HG03558 (cell line): ENCODE measurements at regions not wholly inside any gene's neighbourhood (a gene's known extent, or its start where the extent isn't known, plus 50 kb on each side); places are given as distances from the start of the nearest gene placed in this dataset.
"Not testable (repeated sequence)": the region's sequence is repeated elsewhere in the genome, so short reads cannot be mapped to it uniquely, and the experiment has no call there.

Experiments used
- ATAC-seq: cut with Tn5 transposase; IDR thresholded peaks from one replicate; pipeline ENCODE4 v1.9.1; 2021; ENCODE audit warnings: moderate number of reproducible peaks; ENCODE audit not compliant: unreplicated experiment; ENCODE audit errors: extremely low read depth

DNA sequence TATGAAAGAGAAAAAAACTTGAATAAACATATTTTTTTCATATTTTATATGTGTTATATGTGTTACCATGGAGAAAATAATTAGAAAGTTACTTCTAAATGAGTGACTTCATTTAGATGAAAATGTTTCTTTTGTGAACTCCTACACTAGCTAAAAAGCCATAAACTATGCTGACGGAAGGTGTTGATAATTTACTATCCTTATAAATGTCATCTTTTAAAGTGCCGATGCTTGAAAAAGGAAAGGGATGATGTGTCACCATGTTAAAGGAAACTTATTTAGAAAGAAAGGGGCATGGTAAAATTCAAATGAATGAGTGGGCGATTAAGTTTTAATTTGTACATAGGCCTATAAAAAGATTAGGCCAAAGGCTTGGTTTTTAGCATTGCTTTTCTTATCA, 133.8 kb downstream of the SPRY1 start:
- ATAC-seq, result no peak

DNA sequence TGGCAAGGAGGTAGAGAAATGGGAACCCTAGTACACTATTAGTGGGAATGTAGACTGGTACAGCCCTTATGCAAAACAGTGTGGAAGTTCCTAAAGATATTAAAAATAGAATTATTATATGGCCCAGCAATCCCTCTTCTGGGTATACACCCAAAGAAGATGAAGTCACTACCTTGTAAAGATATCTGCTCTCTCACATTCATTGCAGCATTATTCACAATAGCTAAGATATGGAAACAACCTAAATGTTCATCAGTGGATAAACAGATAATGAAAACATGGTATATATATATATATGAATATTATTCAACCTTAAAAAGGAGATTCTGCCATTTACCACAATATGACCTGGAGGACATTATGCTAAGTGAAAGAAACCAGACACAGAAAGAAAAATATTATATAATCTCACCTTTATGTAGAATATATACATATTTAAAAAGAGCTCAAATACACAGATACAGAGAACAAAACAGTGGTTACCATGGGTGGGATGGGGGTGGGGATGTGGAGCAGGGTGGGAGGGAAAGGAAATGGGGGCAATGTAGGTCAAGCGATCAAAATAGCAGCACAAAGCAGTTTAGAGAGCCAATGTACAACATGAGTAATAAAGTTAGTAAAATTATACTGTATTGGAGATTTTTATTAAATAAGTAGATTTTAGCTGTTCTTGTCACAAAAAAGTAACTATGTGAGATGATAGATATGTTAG, 138.6 kb downstream of the SPRY1 start:
- ATAC-seq, result no peak

DNA sequence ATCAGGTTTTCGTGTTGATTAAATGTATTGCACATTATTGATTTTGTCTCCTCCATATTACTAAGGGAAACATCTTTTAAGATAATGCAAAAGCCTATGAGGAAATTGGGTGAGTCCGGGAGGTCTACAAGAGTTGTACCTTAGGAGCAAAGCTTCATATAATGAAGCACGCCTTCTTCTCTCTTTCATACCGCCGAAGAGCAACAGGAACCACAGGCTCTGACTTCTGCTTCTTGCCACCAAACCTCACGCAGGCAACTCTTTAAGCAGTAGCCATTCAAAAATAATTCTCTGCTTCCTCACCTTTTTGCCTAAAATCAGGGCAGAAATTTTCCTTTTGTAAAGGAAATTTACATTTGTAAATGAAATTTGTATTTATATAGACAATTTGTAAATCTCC, 139.6 kb downstream of the SPRY1 start:
- ATAC-seq, result no peak

DNA sequence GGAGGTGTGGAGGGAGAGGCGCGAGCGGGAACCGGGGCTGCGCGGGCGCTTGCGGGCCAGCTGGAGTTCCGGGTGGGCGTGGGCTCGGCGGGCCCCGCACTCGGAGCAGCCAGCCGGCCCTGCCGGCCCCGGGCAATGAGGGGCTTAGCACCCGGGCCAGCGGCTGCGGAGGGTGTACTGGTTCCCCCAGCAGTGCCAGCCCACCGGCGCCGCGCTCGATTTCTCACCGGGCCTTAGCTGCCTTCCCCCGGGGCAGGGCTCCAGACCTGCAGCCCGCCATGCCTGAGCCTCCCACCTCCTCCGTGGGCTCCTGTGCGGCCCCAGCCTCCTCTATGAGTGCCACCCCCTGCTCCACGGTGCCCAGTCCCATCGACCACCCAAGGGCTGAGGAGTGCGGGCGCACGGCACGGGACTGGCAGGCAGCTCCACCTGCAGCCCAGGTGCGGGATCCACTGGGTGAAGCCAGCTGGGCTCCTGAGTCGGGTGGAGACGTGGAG, 141.4 kb downstream of the SPRY1 start:
- not testable (repeated sequence) for ATAC-seq

DNA sequence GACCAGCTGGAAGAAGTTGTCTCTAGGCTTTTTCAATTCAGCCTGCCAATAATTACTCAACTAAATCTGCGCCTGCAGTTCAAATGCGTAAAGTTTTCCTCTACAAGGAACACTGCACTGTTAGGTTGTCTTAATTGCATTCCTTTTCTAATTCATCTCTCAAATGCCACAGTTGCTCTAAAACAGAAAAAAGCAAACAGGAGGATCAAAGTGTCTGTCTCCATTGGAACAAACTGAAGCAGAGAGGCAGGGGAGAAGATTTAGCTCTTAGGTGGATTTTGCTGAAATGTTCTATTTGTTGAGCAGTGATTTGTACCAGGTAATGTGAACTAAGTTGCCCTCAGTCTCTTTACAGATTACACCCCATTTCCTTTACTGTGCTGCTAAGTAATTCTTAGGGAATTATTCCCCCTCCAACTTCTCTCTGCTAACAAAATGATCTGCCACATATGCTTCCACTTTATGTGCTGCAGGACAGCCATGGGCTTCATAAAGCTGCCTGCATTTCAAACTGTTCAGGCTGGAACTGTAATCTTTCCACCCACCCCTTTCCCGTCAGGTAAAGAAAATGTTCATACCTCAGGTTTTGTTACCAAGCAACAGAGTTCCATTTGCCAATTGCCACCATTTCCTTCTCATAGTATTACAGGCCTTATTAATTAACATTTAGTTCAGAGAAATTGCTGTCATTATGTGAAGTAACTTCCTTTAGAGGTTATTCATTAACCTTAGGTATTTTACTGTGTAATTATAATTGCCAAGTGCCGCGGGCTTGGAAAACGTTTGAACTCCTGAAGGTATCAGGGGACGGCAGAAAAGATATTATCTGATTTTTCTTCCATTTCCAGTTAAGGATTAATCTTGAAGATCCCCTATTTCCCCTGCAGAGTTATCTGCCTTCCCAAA, 149.3 kb downstream of the SPRY1 start:
- no peak for ATAC-seq

DNA sequence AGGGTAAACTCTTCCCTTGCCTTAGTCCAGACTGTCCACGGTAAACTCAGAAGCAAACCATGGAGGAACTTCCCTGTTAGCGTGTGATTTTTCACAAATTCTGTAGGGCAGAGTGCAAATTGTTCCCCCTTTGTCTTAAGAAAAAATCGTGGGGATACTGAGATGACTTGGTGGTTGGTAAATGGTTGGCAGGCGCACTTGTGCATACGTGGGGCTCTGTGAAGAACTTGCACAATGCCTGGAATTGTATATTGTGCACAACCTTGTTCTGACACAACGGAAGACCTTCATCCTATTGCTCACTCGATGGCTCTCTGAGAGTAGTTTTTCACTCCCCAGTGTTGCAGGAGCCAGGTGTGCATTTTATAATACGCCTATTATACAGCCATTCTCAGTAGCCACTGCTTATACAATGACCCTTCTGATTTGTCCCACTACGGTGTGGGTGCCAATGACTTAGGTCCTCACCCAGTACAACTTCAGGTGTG, 150.0 kb downstream of the SPRY1 start:
- no peak for ATAC-seq

DNA sequence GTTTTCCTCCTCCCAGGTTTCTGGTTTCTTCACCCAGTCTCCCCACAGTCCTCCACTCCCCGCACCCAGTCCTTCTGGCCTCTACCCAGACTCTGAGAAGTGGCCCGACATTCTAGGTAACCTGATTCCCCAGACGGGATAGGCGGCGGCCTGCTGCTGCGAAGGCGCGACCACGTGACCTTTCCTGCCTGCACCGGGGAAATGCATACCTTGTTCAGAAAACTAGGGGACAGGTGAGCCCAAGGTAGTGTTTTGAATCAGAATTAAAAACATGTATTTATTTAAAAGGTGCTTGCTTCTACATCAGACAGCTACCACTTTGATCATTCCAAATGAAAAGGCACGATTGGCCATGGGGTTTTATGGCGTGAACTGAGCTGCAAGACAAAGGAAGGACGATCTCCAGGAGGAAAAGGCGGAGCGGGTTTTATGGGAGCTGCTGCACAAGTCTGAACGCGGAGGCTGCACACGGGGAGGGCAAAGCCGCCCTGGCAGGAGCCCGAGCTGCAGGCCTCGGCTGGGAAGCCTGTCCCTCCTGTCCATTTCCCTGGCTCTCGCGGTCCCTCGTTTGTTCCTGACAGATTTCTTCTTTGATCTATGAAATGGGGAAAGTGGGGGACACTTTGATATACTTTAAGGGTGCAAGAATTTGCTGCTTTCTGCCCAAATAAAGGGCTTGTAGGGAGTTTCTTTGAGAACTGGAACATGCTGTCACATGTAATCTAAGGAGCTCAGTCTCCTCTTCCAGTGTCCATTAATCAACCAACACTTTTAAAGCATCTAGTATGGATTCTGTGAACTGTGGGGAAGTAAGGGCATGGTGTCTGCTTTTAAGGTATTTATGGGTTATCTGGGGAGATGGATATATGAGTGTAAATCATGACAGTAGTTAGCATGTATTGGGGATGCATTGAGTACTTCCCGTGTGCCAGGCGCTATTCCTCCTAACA, 150.9 kb downstream of the SPRY1 start:
- no peak for ATAC-seq

DNA sequence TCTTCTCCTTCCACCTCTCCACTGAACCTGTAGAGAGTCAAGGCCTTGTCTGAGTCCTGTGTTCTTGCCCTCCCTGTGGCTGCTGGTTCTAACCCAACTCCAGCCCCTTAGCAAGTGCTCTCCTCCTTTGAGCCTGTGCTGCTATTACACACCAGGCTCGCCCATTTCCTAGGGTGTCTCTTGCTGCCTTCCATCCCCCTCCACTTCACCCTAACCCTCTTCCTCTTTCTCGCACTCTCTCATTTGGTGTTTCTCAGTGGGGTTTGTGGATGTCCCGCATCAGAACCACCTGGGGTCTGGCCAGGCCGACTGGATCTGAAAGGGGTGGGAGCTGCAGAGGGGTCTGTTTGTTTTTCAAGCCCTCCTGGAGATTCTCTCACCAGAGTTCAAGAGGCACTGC, 156.7 kb downstream of the SPRY1 start:
- no peak for ATAC-seq

DNA sequence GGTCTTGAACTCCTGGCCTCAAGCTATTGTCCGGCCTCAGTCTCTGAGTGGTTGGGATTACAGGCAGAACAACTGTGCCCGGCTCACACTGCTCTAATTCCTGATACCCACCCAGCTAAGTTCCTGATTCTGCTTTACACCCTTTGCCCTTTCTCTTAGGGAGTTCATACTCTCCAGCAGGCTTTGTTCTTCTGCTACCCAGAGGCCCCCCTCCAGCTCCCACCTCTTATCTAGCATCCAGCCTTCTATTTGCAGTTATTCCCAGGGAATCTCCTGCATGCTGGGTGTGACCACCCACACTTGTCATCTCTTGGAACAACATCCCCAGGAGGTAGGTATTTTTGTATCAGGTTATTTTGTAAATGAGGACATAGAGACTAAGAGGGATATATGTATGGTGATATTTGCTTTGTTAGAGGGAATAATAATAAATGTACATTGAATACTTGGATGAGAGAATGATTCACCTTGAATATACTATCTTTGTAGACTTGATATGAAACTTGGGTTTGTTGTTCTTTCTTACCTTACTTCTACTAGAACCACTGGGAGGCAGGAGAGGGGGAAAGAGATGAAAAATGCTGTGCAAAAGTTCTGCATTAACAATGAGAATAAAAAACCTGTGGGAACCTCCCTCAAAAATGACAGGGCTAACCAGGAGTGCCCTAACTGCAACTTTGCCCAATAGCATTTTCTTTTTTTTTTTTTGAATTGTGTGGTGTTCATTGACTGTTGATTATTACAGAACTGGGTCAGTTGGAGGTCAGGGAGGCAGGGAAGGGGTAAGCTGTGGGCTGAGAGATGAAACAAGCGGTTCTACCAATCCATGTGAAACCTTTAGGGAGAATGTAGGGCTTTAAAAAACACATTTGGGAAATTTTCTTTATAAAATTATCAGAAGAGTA, 157.4 kb downstream of the SPRY1 start:
- ATAC-seq, result no peak

DNA sequence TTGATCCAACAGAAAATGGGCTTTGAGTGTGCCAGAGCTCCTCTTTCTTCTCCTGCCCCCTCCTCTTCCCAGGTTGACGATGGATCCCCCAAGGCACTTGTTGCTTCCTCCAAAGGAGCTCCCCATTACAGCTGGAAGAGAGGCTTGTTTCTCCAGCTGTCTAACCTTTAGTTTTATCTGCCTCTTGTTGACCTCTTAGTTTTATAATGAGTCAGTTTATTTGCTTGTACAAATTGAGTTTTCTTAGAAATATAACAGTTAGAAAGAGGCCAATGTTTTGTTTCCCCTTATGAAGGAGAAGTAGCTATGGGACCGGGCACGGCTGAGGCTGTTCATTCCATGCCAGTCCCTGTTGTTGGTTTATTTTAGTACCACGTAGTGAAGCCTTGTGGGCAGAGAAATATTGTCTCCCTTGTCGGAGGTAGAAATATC, 158.2 kb downstream of the SPRY1 start:
- no peak for ATAC-seq

DNA sequence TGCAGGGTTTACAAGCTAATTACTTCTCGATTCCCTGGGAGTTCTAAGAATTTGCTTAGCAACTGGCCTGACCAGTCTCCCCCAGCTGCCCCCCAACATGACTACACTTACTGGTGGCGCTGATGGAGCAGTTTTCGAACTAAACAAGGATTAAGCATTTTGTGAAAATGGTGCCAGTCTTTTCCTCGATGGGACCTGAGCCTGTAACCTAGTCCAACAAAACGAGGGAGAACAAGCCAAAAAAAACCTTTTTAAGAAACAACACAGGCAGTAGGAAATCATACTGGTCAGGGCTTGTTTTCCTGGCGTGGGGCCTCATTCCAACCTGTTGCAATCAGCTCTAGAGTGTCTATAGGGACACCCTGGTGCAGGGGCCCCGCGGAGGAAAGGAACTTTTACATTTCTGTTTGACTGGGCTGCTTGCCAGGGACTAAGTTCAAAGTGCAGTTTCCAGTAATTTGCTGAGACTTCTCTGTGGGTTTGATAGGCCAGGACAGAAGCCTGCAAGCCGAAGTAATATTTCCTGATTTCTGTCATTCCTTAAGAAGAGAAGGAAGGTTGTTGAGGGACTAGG, 158.7 kb downstream of the SPRY1 start:
- no peak for ATAC-seq

DNA sequence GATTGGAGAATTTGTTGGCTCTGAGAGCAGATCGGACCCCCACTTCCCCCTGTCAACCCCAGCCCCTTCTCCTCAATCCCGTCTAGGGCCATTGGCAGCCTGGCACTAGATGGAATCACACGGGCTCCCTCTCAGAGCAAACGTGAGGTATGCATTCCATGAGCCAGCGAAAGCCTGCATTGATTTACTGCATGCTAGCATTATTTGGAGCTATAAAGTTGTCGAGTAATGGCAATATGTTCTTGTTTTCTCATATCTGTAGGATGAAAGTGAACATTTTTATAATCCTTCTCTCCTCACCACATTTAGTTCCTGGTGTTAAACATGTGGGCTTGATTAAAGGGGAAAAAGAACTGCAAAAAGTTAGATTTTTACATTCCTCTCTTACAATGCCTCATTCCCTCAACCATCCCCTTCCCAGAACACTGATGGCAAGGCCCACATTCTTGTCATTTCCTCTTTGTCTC, 159.2 kb downstream of the SPRY1 start:
- ATAC-seq, result no peak

DNA sequence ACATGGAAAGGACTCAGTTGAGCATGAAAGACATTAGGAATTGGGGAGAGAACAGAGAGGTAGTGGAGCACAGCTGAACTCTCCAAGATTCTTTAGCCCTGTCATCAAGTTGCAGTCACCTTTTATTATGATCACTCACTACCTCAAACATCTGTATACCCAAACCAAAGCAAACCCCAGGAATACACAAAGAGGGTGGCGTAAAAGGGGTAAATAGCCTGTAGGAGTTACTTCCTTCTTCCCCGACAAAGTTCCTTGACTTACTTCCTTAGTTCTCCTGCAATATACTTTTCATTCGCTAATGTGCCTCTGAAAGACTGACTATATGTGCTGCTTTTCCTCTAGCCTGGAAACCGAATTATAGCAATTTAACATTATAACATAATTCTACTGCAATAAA, 159.9 kb downstream of the SPRY1 start:
- ATAC-seq, result no peak

DNA sequence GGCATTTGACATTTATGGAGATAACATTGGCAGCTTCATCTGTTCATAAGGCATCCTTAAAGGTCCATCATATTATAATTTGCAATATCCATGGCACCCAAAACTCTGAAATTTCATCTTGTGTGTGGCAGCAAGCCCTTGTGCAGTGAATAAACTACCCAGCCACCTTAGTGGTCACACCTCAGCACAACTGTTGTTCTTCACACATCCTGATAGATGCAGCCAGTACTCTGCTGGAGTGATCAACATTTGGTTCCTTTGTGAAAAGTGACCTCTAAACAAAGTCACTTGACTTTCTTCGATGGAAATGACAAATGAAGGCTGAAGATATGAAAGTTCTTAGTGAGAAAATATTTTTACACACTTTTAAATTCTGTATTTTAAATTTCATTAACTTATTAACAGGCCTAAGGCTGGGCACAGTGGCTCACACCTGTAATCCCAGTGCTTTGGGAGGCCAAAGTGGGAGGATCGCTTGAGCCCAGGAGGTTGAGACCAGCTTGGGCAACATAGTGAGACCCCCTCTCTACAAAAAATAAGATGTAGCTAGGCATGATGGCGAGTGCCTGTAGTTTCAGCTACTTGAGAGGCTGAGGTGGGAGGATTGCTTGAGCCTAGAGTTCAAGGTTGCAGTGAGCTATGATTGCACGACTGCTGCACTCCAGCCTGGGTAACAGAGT, 161.4 kb downstream of the SPRY1 start:
- no peak for ATAC-seq

DNA sequence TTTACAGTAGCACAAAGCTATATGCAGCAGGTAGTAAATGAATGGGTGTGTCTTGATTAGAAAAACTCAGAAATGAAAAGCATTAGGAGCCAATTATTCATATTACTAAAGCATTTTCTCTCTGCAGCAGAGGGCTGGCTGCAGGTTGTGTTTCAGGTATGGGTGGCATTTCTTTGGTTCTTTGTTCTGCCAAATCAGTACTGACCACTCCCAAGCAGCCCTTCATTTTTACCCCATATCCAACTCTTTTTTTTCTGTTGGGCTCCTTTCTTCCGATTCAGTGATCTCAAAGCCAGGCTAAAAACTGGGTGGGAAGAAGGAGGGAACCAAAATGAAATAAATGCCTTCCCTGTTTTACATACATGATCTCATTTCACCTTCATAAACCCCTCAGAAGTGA, 162.3 kb downstream of the SPRY1 start:
- ATAC-seq, result no peak

DNA sequence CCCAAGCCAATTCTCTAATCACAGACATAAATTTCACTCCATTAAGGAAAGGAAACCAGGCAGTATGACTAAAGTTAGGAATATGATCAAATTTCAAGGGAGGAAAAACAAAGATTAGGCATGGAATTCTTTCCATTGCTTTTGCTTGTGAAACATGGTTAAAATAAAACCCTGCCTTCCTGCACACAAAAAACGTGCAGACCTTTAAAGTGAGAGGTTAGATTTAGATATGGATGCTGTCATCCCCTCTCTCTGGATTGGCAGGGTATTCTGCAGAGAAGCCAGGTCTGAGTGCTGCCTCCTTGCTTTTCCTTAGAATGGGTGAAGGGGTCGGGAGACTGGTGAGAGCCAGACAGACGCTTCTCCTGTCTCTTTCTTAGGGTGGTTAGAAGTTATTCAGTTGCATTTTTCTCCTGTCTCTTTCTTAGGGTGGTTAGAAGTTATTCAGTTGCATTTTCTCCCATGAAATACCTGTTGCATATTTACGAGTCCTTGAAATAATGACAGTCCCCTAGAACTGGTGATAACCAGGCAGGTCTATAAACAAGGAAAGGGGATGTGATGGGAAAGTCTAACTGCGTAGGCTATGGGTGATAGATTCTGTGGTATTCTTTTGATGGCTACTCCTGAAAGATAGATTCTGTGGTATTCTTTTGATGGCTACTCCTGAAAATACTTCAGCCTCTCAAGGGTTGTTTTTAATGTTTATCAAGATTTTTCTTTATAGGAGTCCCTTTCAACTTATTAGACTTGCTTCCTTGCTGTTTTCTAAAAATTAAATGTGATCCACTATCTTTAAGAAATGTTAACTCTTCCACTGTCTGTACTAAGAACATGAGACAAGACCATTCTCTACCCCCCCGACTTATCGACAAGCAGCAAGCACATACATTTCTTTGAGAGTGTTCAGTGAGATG, 163.6 kb downstream of the SPRY1 start:
- ATAC-seq, result no peak

DNA sequence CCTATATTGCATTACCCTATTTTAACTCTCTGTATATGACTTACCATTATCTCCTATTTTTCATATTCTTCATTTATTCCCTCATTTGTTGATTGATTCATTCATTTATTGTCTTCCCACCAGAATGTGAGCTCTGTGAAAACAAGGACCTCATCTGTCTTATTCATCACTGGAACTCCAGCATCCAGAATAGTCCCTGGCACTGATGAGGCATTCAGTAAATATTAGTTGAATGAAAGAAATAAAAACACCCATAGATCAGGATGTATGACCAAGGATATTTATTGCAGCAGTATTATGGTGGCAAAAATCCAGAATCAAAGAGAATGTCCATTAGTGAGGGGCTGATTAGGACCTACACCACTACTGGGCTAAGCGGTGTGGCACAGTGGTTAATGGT, 164.9 kb downstream of the SPRY1 start:
- no peak for ATAC-seq
